ENCODE measurements at regions not wholly inside any gene's neighbourhood (a gene's known extent, or its start where the extent isn't known, plus 50 kb on each side); places are given as distances from the start of the nearest gene placed in this dataset.

DNA sequence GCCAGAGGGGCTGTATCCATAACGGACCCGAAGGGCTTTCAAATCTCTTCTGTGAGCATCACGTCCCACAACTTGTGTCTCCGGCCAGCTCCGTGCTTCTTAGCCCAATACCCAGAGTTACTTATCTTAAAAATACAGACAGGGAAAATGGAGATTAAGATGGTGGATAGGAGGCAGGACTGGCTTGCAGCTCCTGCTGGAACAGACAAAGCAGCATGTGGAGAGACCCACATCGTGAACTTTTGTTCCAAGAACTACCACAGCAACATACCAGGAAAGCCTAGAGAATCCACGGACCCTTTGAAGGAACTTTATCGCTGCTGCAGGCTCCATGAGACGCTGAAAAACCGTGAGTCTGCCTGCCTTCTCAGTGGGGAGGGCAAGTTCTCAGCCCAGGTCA, 113.7 kb downstream of the RNASET2 start:
- DNase-seq (ENCODE audit: low spot score), result no peak

- DNase-seq (ENCODE audit: low spot score), result no peak
Observed at GRCh38 chr6:166841216-166841615, 115.1 kb downstream of the RNASET2 start.

- no peak for DNase-seq (ENCODE audit: low spot score)
Observed at GRCh38 chr6:166839569-166839968, 116.8 kb downstream of the RNASET2 start.

DNA sequence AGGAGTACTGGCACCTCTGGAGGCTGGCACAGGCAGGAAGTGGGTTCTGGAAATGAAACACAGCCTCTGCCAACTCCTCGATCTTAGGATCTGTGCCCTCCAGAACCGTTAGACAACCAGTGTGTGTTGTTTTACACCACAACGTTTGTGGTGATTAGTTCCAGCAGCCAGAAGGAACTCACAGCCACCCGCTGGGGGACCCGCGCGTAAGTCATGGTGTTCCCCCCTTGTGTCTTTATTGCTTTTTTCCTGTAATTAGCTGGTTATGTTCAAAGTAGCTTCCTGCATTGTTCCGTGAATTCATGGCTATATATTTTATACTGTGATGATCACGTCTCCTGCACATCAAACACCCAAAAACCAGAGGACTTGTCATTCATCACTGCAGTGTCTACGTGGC, 117.4 kb downstream of the RNASET2 start:
- no peak for DNase-seq (ENCODE audit: low spot score)

- no peak for DNase-seq (ENCODE audit: low spot score)
Observed at GRCh38 chr6:166836785-166837718, 119.3 kb downstream of the RNASET2 start.

- DNase-seq (ENCODE audit: low spot score), result no peak
Observed at GRCh38 chr6:166834049-166834448, 122.3 kb downstream of the RNASET2 start.

DNA sequence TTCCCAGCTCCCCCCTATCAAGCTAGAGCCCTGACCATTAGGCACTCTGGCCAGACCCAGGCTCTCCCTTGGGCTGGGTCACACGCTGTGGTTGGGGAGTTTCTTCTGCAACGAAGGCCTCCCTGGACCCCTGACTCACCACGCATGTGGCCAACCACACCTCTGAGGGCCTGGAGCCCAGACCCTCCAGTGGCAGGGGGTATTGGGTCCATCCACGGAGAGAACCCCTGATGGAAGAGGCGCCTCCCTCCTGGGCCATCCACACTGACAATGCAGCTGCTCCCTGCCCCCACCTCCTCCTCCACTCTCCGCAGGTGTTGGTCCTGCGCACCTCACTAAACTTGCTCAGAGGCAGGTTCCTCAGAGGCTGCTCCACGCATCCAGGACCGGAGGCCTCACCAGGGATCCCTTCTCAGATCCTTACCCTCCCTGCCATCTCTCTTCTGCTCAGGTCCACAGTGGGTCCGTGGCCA, 125.4 kb downstream of the RNASET2 start:
- no peak for DNase-seq (ENCODE audit: low spot score)

GRCh38 chr6:166830185-166830890, 126.0 kb downstream of the RNASET2 start:
- DNase-seq (ENCODE audit: low spot score), result no peak

DNA sequence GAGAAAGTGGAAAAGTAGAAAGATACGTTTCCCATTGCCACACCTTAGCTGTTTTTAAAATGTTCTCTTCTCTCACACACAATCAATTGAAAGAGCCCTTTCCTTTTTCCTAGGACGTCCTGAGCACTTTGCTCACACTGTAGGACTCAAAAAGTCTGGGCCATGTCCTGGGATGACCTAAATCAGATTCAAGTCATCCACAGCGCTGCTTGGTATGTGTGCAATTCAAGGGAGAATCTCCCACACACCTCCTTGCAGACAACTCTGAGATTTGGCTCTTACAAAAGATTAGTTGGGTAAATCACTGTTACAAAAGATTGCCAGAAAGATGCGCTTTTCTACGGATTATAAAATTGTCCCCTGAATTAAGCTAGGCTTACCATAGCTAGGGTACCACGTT, 130.1 kb downstream of the RNASET2 start:
- no peak for DNase-seq (ENCODE audit: low spot score)

GRCh38 chr6:166825553-166826145, 130.7 kb downstream of the RNASET2 start:
- DNase-seq (ENCODE audit: low spot score), result no peak

GRCh38 chr6:166824880-166825250, 131.5 kb downstream of the RNASET2 start:
- no peak for DNase-seq (ENCODE audit: low spot score)

- no peak for DNase-seq (ENCODE audit: low spot score)
Observed at GRCh38 chr6:166824146-166824879, 132.0 kb downstream of the RNASET2 start.

DNA sequence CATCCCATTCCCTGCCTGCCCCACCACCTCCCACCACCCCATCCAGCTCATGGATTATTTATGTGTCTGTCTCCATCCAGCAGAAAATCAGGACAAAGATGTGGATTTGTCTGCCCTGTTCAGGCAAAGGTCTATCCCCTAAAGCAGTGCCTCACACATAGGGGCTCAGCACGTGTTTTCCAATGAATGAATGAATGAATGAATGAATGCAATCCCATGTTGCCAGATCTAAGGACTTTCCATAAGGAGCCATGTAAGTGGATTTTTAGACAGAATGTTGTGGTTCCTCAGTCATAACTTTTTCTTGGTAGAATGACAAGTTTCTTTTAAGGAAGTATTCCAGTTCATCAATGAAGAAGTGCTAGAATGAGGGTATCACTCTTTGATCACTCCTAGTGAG, 133.7 kb downstream of the RNASET2 start:
- DNase-seq (ENCODE audit: low spot score), result no peak

- DNase-seq (ENCODE audit: low spot score), result no peak
Observed at GRCh38 chr6:166820483-166820882, 135.9 kb downstream of the RNASET2 start.

DNA sequence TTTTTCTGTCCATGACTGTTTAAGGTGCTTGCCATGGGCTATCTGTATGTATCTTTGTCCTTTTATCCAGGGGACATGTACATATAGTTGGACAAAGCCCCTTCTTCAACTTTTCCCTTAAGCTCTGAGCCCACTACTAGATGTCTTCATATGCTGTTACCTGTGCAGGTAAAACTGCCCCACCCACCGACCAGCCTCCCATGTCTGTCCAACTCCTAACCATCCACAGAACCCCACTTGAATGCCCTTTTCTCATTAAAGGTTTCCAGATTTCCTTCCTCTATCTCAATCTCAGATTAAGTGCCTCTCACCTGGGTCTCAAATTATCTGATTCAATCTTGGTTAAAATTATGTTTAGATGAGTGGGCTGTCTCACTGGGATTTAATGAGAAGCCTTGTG, 136.3 kb downstream of the RNASET2 start:
- DNase-seq (ENCODE audit: low spot score), result no peak

DNA sequence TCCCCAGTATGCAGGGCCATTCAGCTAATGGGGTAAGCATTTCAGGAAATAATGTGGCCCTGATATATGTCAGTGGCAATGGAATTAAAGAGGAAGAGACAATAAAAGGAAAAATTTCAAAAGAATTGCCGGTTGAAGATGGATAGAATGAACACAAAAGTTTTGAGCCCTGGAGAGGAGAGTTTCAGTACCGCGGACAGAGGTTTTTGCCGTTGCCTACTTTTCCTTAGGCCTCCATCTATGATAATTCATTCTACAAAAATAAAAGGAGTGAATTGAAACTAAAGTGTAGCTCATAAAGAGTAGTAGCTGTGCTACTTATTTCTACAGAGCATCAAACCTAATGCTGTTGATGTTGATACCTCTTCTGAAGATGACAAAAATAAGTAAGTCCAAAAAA, 140.7 kb downstream of the RNASET2 start:
- peak; percentile 7 for DNase-seq (ENCODE audit: low spot score)

DNA sequence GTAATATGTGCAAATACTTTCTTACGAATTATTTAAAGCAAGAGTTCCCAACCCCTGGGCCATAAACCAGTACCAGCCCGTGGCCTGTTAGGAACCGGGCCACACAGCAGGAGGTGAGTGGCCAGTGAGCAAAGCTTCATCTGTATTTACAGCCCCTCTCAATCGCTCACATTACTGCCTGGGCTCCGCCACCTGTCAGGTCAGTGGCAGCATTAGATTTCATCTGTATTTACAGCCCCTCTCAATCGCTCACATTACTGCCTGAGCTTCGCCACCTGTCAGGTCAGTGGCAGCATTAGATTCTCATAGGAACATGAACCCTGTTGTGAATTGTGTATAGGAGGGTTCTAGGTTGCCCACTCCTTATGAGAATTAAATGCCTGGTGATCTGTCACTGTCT, 142.0 kb downstream of the RNASET2 start:
- no peak for DNase-seq (ENCODE audit: low spot score)

DNA sequence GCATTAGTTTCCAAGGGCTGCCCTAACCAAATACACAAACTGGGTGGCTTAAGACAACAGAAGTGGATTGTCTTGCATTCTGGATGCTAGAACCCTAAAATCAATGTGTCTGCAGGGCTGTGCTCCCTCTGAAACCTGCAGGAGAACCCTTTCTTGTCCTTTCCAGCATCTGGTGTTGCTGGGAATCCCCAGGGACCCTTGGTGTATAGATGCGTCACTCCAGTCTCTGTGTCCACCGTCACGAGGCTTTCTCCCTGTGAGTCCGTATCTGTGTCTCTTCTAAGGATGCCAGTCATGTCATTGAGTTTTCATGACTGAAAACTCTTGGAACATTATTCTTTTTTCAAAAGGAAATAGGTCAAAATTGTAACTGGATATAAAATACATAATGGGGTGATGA, 142.9 kb downstream of the RNASET2 start:
- DNase-seq (ENCODE audit: low spot score), result no peak

DNA sequence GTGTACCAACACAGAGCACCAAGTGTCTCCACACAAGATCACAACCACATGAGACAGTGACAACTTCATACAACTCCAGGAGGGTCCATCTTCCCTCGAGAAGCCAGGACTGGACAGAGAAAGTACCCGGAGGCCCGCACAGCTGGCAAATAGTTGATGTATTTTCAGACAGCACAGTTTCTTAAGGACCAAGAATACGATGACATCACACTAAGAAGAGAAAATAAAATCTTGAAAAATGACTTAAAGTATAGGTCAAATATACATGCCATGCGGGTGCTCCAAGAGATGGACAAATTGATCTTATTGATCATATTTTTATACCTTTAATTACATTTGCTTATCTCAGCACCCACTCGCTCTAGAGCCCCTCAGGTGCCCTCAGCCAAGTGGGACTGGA, 145.5 kb downstream of the RNASET2 start:
- no peak for DNase-seq (ENCODE audit: low spot score)

DNA sequence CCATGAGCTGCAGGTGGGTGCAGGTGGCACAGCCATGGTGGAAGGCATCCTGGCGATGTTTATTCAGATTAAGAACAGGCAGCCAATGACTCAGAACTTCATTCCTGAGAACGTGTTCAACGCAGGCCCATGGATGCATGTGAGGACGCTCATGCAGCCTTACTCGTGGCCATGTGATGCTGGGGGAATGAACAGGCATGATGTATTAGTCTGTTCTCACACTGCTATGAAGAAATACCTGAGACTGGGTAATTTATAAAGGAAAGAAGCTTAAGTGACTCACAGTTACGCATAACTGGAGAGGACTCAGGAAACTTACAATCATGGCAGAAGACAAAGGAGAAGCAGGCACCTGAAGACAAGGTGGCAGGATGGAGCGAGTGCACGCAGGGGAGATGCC, 146.6 kb downstream of the RNASET2 start:
- DNase-seq (ENCODE audit: low spot score), result peak; percentile 14

DNA sequence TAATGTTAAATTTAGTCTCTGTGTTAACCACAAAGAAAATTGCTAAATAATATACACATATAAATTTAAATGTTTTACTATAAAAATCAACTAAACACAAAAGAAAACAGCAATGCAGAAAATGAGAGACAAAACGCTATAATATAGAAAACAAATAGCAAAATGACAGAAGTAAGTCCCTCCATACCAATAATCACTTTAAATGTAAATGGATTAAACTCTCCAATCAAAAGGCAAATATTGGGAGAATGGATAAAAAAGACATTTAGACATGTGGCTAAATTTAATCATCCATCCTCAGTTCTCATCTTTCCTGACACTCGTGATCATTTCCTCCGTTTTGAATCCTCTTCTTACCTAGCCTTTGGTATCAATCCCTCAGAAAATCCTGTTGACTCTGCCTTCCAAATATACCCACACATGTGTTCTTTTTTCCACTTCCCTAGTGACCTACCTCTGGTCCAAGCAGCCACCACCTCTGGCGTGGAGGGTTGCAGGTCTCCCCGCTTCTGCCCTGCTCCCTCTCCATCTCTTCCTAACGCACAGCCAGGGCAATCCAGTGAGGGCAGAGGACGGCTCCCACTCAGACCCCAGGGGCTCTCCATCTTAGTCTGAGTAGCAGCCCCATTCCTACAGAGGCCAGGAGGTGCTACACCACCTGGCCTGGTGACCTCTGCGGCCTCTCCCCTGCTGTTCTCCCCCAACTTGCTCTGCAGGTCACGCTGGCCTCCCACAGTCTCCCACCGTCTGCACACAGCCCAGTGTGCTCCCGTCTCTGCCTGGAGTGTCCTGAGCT, 149.2 kb downstream of the RNASET2 start:
- no peak for DNase-seq (ENCODE audit: low spot score)

Measured in RKO (cell line).